GM23338 (cell line): ENCODE measurements at regions not wholly inside any gene's neighbourhood (a gene's known extent, or its start where the extent isn't known, plus 50 kb on each side); places are given as distances from the start of the nearest gene placed in this dataset.

ENCODE experiments used
- ATAC-seq: fragments of 200-7000 bp; cut with Tn5 transposase; 3 replicates; pipeline ENCODE4 v1.9.1; 2020
- DNase-seq: peaks from one replicate; pipeline ENCODE4 v3.0.0-alpha.2; 2015; ENCODE audit warnings: low spot score
- H2AFZ ChIP-seq: fragments of 200-600 bp; sonication (generic); 2 replicates; pipeline ENCODE4 v1.8.0; 2016; ENCODE audit warnings: antibody characterized with exemption, mild to moderate bottlenecking, moderate library complexity
- H3F3A ChIP-seq: fragments of 200-600 bp; sonication (generic); replicated peaks from 2 replicates; pipeline ENCODE4 v1.8.0; 2017; ENCODE audit warnings: antibody characterized with exemption, mixed run types, low read depth
- H3K27ac ChIP-seq: fragments of 200-600 bp; sonication (generic); 2 replicates; pipeline ENCODE4 v1.6.1; 2016; ENCODE audit warnings: low read depth
- H3K27me3 ChIP-seq: fragments of 200-600 bp; sonication (generic); 2 replicates; pipeline ENCODE4 v1.8.0; 2016; ENCODE audit warnings: mild to moderate bottlenecking, mixed run types, moderate library complexity; ENCODE audit not compliant: insufficient read depth
- H3K36me3 ChIP-seq: fragments of 200-600 bp; sonication (generic); 2 replicates; pipeline ENCODE4 v1.8.0; 2016; ENCODE audit warnings: mild to moderate bottlenecking; ENCODE audit not compliant: insufficient read depth
- H3K4me1 ChIP-seq: fragments of 200-600 bp; sonication (generic); 2 replicates; pipeline ENCODE4 v1.8.0; 2016; ENCODE audit warnings: mild to moderate bottlenecking, moderate library complexity; ENCODE audit not compliant: insufficient read depth
- H3K4me2 ChIP-seq: fragments of 200-600 bp; sonication (generic); 2 replicates; pipeline ENCODE4 v1.7.1; 2017; ENCODE audit warnings: mixed run types
- H3K4me3 ChIP-seq: fragments of 200-600 bp; sonication (generic); 2 replicates; pipeline ENCODE4 v1.6.1; 2016; ENCODE audit warnings: mixed run types
- H3K79me2 ChIP-seq: fragments of 200-600 bp; sonication (generic); replicated peaks from 2 replicates; pipeline ENCODE4 v1.8.0; 2017; ENCODE audit warnings: mild to moderate bottlenecking; ENCODE audit not compliant: insufficient read depth
- H3K9me2 ChIP-seq: fragments of 200-600 bp; sonication (generic); 2 replicates; pipeline ENCODE4 v1.8.0; 2017; ENCODE audit not compliant: insufficient read depth
- H4K20me1 ChIP-seq: fragments of 200-600 bp; sonication (generic); replicated peaks from 2 replicates; pipeline ENCODE4 v1.8.0; 2017; ENCODE audit warnings: mild to moderate bottlenecking; ENCODE audit not compliant: insufficient read depth
- H3K27ac Mint-ChIP-seq: 2 replicates; pipeline ENCODE4 v1.8.0; 2020; ENCODE audit warnings: inconsistent platforms, mild to moderate bottlenecking, moderate library complexity, mixed read lengths
- H3K27me3 Mint-ChIP-seq: 3 replicates; pipeline ENCODE4 v1.8.0; 2022; ENCODE audit warnings: low read depth, mild to moderate bottlenecking, moderate library complexity, mixed read lengths, inconsistent platforms; ENCODE audit not compliant: insufficient read depth, poor library complexity
- H3K36me3 Mint-ChIP-seq: 3 replicates; pipeline ENCODE4 v1.8.0; 2021; ENCODE audit warnings: low read depth, mild to moderate bottlenecking, inconsistent platforms, moderate library complexity, mixed read lengths
- H3K4me1 Mint-ChIP-seq: 3 replicates; pipeline ENCODE4 v1.8.0; 2020; ENCODE audit warnings: mild to moderate bottlenecking, inconsistent platforms, mixed read lengths
- H3K4me3 Mint-ChIP-seq: 3 replicates; pipeline ENCODE4 v1.8.0; 2021; ENCODE audit warnings: moderate library complexity, mild to moderate bottlenecking, inconsistent platforms, mixed read lengths
- H3K9me3 Mint-ChIP-seq: 3 replicates; pipeline ENCODE4 v1.8.0; 2020; ENCODE audit warnings: moderate library complexity, mild to moderate bottlenecking, inconsistent platforms, mixed read lengths
- CREB1 ChIP-seq: fragments of 250-450 bp; sonication (Bioruptor Pico); IDR thresholded peaks from 2 replicates; pipeline ENCODE4 v1.5.0; 2020; ENCODE audit warnings: low read depth, mild to moderate bottlenecking, moderate library complexity
- EZH2 ChIP-seq: fragments of 200-600 bp; sonication (generic); IDR thresholded peaks from one replicate; pipeline ENCODE4 v1.8.0; 2017; ENCODE audit warnings: antibody characterized with exemption, mild to moderate bottlenecking, low read depth; ENCODE audit not compliant: unreplicated experiment
- EZH2phosphoT487 ChIP-seq: fragments of 200-600 bp; sonication (generic); IDR thresholded peaks from one replicate; pipeline ENCODE4 v1.8.1; 2018; ENCODE audit warnings: antibody characterized with exemption; ENCODE audit not compliant: unreplicated experiment
- JUNB ChIP-seq: IDR thresholded peaks from one replicate; pipeline ENCODE4 v1.6.1; 2016; ENCODE audit warnings: antibody characterized with exemption; ENCODE audit not compliant: unreplicated experiment
- NANOG ChIP-seq: IDR thresholded peaks from 2 replicates; pipeline ENCODE4 v1.6.1; 2016; ENCODE audit warnings: antibody characterized with exemption, borderline replicate concordance
- POLR2AphosphoS5 ChIP-seq: IDR thresholded peaks from 2 replicates; pipeline ENCODE4 v1.6.1; 2016; ENCODE audit warnings: antibody characterized with exemption, low read depth
- STAT1 ChIP-seq: IDR thresholded peaks from one replicate; pipeline ENCODE4 v1.6.1; 2016; ENCODE audit warnings: antibody characterized with exemption; ENCODE audit not compliant: unreplicated experiment
- ZNF114 ChIP-seq: fragments of 250-450 bp; sonication (Bioruptor Pico); IDR thresholded peaks from 2 replicates; pipeline ENCODE4 v1.5.0; 2020; ENCODE audit warnings: mild to moderate bottlenecking, moderate library complexity
- ZNF331 ChIP-seq: fragments of 250-450 bp; sonication (Bioruptor Pico); IDR thresholded peaks from 2 replicates; pipeline ENCODE4 v1.5.0; 2020; ENCODE audit warnings: low read depth, mild to moderate bottlenecking, moderate library complexity
- TF ChIP-seq, protein P1 (sequence below): fragments of 250-450 bp; sonication (Bioruptor Pico); IDR thresholded peaks from 2 replicates; pipeline ENCODE4 v1.5.0; 2020; ENCODE audit warnings: mild to moderate bottlenecking, moderate library complexity
- TF ChIP-seq, protein P2 (sequence below): IDR thresholded peaks from 2 replicates; pipeline ENCODE4 v1.6.1; 2016; ENCODE audit warnings: antibody characterized with exemption
- TF ChIP-seq, protein P3 (sequence below), 2 experiments: fragments of 200-600 bp in 1 of 2; sonication (generic) in 1 of 2; conservative IDR thresholded peaks; 2 replicates each; pipeline versions ENCODE4 v1.5.1 to v1.6.1; 2016 to 2017; ENCODE audit warnings: antibody characterized with exemption in 2 of 2, low read depth in 2 of 2, mild to moderate bottlenecking in 2 of 2, moderate library complexity in 1 of 2
- TF ChIP-seq, protein P4 (sequence below): IDR thresholded peaks from one replicate; pipeline ENCODE4 v1.6.1; 2018; ENCODE audit warnings: antibody characterized with exemption; ENCODE audit not compliant: unreplicated experiment

DNA sequence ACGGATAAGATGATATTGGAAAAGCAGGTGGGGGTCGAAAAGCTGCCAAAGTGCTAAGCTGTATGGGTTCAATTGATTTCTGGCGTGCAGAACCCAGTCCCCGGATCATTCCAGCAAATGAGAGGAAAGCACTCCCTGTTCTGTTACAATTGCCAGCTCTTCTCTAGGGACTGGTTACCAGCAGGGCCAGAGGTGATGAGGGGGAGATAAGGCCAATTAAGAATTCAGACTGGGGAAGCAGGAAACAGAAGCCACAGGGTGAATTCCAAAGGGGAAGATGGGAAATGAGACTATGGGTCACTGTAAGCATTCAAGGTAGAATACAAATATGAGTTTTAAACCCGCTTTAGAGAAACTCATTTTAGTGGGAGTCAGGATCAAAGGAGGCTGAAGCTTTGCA lies 349.4 kb upstream of the MAP3K7 start:
- H3K4me1 Mint-ChIP-seq, result peaks cover 35% of the 10 kb centered on the region
- H3F3A ChIP-seq, result no peaks in the 10 kb centered on the region
- H3K27ac ChIP-seq, result no peak overlapping the region
- peaks cover 2% of the 10 kb centered on the region for H3K27me3 Mint-ChIP-seq
- H3K27ac Mint-ChIP-seq, result no peak overlapping the region
- no peaks in the 10 kb centered on the region for H3K36me3 ChIP-seq
- TF ChIP-seq, protein P1, sequence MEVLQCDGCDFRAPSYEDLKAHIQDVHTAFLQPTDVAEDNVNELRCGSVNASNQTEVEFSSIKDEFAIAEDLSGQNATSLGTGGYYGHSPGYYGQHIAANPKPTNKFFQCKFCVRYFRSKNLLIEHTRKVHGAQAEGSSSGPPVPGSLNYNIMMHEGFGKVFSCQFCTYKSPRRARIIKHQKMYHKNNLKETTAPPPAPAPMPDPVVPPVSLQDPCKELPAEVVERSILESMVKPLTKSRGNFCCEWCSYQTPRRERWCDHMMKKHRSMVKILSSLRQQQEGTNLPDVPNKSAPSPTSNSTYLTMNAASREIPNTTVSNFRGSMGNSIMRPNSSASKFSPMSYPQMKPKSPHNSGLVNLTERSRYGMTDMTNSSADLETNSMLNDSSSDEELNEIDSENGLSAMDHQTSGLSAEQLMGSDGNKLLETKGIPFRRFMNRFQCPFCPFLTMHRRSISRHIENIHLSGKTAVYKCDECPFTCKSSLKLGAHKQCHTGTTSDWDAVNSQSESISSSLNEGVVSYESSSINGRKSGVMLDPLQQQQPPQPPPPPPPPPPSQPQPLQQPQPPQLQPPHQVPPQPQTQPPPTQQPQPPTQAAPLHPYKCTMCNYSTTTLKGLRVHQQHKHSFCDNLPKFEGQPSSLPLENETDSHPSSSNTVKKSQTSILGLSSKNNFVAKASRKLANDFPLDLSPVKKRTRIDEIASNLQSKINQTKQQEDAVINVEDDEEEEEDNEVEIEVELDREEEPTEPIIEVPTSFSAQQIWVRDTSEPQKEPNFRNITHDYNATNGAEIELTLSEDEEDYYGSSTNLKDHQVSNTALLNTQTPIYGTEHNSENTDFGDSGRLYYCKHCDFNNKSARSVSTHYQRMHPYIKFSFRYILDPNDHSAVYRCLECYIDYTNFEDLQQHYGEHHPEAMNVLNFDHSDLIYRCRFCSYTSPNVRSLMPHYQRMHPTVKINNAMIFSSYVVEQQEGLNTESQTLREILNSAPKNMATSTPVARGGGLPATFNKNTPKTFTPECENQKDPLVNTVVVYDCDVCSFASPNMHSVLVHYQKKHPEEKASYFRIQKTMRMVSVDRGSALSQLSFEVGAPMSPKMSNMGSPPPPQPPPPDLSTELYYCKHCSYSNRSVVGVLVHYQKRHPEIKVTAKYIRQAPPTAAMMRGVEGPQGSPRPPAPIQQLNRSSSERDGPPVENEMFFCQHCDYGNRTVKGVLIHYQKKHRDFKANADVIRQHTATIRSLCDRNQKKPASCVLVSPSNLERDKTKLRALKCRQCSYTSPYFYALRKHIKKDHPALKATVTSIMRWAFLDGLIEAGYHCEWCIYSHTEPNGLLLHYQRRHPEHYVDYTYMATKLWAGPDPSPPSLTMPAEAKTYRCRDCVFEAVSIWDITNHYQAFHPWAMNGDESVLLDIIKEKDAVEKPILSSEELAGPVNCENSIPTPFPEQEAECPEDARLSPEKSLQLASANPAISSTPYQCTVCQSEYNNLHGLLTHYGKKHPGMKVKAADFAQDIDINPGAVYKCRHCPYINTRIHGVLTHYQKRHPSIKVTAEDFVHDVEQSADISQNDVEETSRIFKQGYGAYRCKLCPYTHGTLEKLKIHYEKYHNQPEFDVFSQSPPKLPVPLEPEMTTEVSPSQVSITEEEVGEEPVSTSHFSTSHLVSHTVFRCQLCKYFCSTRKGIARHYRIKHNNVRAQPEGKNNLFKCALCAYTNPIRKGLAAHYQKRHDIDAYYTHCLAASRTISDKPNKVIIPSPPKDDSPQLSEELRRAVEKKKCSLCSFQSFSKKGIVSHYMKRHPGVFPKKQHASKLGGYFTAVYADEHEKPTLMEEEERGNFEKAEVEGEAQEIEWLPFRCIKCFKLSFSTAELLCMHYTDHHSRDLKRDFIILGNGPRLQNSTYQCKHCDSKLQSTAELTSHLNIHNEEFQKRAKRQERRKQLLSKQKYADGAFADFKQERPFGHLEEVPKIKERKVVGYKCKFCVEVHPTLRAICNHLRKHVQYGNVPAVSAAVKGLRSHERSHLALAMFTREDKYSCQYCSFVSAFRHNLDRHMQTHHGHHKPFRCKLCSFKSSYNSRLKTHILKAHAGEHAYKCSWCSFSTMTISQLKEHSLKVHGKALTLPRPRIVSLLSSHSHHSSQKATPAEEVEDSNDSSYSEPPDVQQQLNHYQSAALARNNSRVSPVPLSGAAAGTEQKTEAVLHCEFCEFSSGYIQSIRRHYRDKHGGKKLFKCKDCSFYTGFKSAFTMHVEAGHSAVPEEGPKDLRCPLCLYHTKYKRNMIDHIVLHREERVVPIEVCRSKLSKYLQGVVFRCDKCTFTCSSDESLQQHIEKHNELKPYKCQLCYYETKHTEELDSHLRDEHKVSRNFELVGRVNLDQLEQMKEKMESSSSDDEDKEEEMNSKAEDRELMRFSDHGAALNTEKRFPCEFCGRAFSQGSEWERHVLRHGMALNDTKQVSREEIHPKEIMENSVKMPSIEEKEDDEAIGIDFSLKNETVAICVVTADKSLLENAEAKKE (CRISPR knock-in tag), result no peak
- TF ChIP-seq CREB1 (CRISPR knock-in tag), result no peak
- TF ChIP-seq, protein P2, sequence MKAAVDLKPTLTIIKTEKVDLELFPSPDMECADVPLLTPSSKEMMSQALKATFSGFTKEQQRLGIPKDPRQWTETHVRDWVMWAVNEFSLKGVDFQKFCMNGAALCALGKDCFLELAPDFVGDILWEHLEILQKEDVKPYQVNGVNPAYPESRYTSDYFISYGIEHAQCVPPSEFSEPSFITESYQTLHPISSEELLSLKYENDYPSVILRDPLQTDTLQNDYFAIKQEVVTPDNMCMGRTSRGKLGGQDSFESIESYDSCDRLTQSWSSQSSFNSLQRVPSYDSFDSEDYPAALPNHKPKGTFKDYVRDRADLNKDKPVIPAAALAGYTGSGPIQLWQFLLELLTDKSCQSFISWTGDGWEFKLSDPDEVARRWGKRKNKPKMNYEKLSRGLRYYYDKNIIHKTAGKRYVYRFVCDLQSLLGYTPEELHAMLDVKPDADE, result no peak
- TF ChIP-seq STAT1, result no peak
- TF ChIP-seq POLR2AphosphoS5, result no peak
- TF ChIP-seq, protein P3, sequence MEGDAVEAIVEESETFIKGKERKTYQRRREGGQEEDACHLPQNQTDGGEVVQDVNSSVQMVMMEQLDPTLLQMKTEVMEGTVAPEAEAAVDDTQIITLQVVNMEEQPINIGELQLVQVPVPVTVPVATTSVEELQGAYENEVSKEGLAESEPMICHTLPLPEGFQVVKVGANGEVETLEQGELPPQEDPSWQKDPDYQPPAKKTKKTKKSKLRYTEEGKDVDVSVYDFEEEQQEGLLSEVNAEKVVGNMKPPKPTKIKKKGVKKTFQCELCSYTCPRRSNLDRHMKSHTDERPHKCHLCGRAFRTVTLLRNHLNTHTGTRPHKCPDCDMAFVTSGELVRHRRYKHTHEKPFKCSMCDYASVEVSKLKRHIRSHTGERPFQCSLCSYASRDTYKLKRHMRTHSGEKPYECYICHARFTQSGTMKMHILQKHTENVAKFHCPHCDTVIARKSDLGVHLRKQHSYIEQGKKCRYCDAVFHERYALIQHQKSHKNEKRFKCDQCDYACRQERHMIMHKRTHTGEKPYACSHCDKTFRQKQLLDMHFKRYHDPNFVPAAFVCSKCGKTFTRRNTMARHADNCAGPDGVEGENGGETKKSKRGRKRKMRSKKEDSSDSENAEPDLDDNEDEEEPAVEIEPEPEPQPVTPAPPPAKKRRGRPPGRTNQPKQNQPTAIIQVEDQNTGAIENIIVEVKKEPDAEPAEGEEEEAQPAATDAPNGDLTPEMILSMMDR (conservative IDR thresholded peaks at IDR 0.05; ENCODE audit: low read depth in 2 of 2), result no peak
- TF ChIP-seq NANOG, result no peak
- TF ChIP-seq ZNF114 (CRISPR knock-in tag), result no peak
- TF ChIP-seq JUNB, result no peak
- no peak for TF ChIP-seq EZH2
- no peak for TF ChIP-seq EZH2phosphoT487
- no peak for TF ChIP-seq ZNF331
- TF ChIP-seq, protein P4, sequence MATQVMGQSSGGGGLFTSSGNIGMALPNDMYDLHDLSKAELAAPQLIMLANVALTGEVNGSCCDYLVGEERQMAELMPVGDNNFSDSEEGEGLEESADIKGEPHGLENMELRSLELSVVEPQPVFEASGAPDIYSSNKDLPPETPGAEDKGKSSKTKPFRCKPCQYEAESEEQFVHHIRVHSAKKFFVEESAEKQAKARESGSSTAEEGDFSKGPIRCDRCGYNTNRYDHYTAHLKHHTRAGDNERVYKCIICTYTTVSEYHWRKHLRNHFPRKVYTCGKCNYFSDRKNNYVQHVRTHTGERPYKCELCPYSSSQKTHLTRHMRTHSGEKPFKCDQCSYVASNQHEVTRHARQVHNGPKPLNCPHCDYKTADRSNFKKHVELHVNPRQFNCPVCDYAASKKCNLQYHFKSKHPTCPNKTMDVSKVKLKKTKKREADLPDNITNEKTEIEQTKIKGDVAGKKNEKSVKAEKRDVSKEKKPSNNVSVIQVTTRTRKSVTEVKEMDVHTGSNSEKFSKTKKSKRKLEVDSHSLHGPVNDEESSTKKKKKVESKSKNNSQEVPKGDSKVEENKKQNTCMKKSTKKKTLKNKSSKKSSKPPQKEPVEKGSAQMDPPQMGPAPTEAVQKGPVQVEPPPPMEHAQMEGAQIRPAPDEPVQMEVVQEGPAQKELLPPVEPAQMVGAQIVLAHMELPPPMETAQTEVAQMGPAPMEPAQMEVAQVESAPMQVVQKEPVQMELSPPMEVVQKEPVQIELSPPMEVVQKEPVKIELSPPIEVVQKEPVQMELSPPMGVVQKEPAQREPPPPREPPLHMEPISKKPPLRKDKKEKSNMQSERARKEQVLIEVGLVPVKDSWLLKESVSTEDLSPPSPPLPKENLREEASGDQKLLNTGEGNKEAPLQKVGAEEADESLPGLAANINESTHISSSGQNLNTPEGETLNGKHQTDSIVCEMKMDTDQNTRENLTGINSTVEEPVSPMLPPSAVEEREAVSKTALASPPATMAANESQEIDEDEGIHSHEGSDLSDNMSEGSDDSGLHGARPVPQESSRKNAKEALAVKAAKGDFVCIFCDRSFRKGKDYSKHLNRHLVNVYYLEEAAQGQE, result no peak
- no peaks in the 10 kb centered on the region for H3K36me3 Mint-ChIP-seq
- H3K27me3 ChIP-seq, result no peaks in the 10 kb centered on the region
- no peak overlapping the region for H3K4me3 Mint-ChIP-seq
- no peak for ATAC-seq
- H3K4me3 ChIP-seq, result no peak overlapping the region
- no peaks in the 10 kb centered on the region for H3K9me3 Mint-ChIP-seq
- no peak overlapping the region for H3K4me2 ChIP-seq
- no peaks in the 10 kb centered on the region for H3K9me2 ChIP-seq
- no peak for DNase-seq
- no peak overlapping the region for H2AFZ ChIP-seq
- H3K79me2 ChIP-seq, result no peaks in the 10 kb centered on the region
- H4K20me1 ChIP-seq, result no peaks in the 10 kb centered on the region
- H3K4me1 ChIP-seq, result 0 out of 2 replicates have a peak, but pooled peaks cover 2% of the 10 kb centered on the region
